ENCODE measurements at regions not wholly inside any gene's neighbourhood (a gene's known extent, or its start where the extent isn't known, plus 50 kb on each side); places are given as distances from the start of the nearest gene placed in this dataset.

- DNase-seq (ENCODE audit: low spot score) (no peak), ATAC-seq (no peak)
Measured at GRCh38 chr11:79960461-79960860, 519.6 kb upstream of the TENM4 start.

- DNase-seq (ENCODE audit: low spot score) (no peak), ATAC-seq (no peak)
Measured at GRCh38 chr11:79959318-79959717, 518.5 kb upstream of the TENM4 start.

- DNase-seq (ENCODE audit: low spot score) (no peak), ATAC-seq (no peak)
Measured at GRCh38 chr11:79957702-79958101, 516.9 kb upstream of the TENM4 start.

GRCh38 chr11:79956061-79956460 is 515.2 kb upstream of the TENM4 start:
- ATAC-seq (no peak), DNase-seq (ENCODE audit: low spot score) (no peak)

GRCh38 chr11:79953629-79954028 is 512.8 kb upstream of the TENM4 start:
- no peak for DNase-seq (ENCODE audit: low spot score)
- ATAC-seq, result no peak

GRCh38 chr11:79950741-79951140 is 509.9 kb upstream of the TENM4 start:
- DNase-seq (ENCODE audit: low spot score), result no peak
- ATAC-seq, result no peak

- DNase-seq (ENCODE audit: low spot score), result no peak
- no peak for ATAC-seq
Measured at GRCh38 chr11:79950172-79950571, 509.3 kb upstream of the TENM4 start.

GRCh38 chr11:79949574-79949973 is 508.7 kb upstream of the TENM4 start:
- no peak for DNase-seq (ENCODE audit: low spot score)
- no peak for ATAC-seq

- ATAC-seq, result no peak
- no peak for DNase-seq (ENCODE audit: low spot score)
Measured at GRCh38 chr11:79942646-79943045, 501.8 kb upstream of the TENM4 start.

GRCh38 chr11:79942090-79942489 is 501.3 kb upstream of the TENM4 start:
- ATAC-seq, result no peak
- DNase-seq (ENCODE audit: low spot score), result no peak

- no peak for DNase-seq (ENCODE audit: low spot score)
- no peak for ATAC-seq
Measured at GRCh38 chr11:79940974-79941735, 500.3 kb upstream of the TENM4 start.

GRCh38 chr11:79940165-79940564 is 499.3 kb upstream of the TENM4 start:
- no peak for ATAC-seq
- DNase-seq (ENCODE audit: low spot score), result no peak

GRCh38 chr11:79939111-79939510 is 498.3 kb upstream of the TENM4 start:
- ATAC-seq (no peak), DNase-seq (ENCODE audit: low spot score) (no peak)

- DNase-seq (ENCODE audit: low spot score), result no peak
Measured at GRCh38 chr11:79937676-79938334, 497.0 kb upstream of the TENM4 start.

GRCh38 chr11:79932612-79933011 is 491.8 kb upstream of the TENM4 start:
- ATAC-seq (no peak), DNase-seq (ENCODE audit: low spot score) (no peak)

More at GRCh38 chr11:79937676-79938334, 497.0 kb upstream of the TENM4 start:
- ATAC-seq, result no peak

GRCh38 chr11:79931692-79932091 is 490.9 kb upstream of the TENM4 start:
- ATAC-seq (no peak), DNase-seq (ENCODE audit: low spot score) (no peak)

- DNase-seq (ENCODE audit: low spot score) (no peak), ATAC-seq (no peak)
Measured at GRCh38 chr11:79926707-79927106, 485.9 kb upstream of the TENM4 start.

GRCh38 chr11:79925570-79925969 is 484.7 kb upstream of the TENM4 start:
- no peak for ATAC-seq
- DNase-seq (ENCODE audit: low spot score), result no peak

- DNase-seq (ENCODE audit: low spot score), result no peak
- ATAC-seq, result no peak
Measured at GRCh38 chr11:79922641-79923040, 481.8 kb upstream of the TENM4 start.

- ATAC-seq (no peak), DNase-seq (ENCODE audit: low spot score) (no peak)
Measured at GRCh38 chr11:79920480-79920879, 479.6 kb upstream of the TENM4 start.

GRCh38 chr11:79919350-79919749 is 478.5 kb upstream of the TENM4 start:
- ATAC-seq (no peak), DNase-seq (ENCODE audit: low spot score) (no peak)

GRCh38 chr11:79918846-79919245 is 478.0 kb upstream of the TENM4 start:
- DNase-seq (ENCODE audit: low spot score) (no peak), ATAC-seq (no peak)

- ATAC-seq (no peak), DNase-seq (ENCODE audit: low spot score) (no peak)
Measured at GRCh38 chr11:79906164-79906563, 465.3 kb upstream of the TENM4 start.

All from left lobe of liver (tissue), 2 donors.